PC-3 (cell line): ENCODE measurements at regions not wholly inside any gene's neighbourhood (a gene's known extent, or its start where the extent isn't known, plus 50 kb on each side); places are given as distances from the start of the nearest gene placed in this dataset.

ENCODE experiments used
- EZH2 ChIP-seq: fragments of 300-600 bp; sonication (generic); IDR thresholded peaks from one replicate; pipeline ENCODE4 v1.6.1; 2017; ENCODE audit warnings: antibody characterized with exemption, mild to moderate bottlenecking, low read length; ENCODE audit not compliant: unreplicated experiment
- EZH2phosphoT487 ChIP-seq: fragments of 300-600 bp; sonication (generic); IDR thresholded peaks from 2 replicates; pipeline ENCODE4 v1.6.1; 2018; ENCODE audit warnings: mild to moderate bottlenecking, antibody characterized with exemption, low read length, borderline replicate concordance
- TF ChIP-seq, protein P1 (sequence below): fragments of 300-600 bp; sonication (generic); conservative IDR thresholded peaks from 2 replicates; pipeline ENCODE4 v1.5.1; 2017; ENCODE audit warnings: antibody characterized with exemption, low read depth, mild to moderate bottlenecking, low read length

DNA sequence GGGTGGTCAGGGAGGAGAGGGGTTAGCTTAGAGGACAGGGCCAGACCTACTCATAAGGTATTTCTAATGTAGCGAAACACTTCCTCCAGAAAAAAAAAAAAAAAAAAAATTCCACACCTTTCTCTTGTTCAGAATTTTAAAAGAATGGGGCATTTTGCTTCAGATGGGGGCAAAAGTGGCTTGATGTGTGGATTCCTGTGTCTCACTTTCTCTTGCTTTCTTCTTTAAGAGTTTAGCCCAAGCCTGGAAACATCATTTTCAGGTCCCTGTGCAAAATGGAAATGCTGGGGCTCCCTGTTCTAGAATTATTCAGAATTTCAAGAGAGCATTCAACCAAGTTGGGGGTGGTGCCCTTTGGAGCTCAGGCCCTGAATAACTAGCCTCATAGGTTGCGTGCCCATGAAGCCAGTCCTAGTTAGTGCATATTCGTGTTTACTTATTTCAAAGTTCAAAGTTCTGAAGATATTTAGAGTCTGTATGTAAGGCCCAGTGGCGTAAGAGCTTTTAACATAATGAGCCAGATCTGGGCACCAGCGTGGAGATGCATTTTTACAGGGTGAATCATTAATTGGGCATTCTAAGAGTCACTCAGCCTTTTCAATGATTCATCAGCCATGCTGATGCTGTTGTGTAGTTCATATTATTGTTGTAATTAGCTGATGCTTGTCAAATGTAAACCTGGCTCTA, 104.5 kb downstream of the RPLP1 start:
- TF ChIP-seq, protein P1, sequence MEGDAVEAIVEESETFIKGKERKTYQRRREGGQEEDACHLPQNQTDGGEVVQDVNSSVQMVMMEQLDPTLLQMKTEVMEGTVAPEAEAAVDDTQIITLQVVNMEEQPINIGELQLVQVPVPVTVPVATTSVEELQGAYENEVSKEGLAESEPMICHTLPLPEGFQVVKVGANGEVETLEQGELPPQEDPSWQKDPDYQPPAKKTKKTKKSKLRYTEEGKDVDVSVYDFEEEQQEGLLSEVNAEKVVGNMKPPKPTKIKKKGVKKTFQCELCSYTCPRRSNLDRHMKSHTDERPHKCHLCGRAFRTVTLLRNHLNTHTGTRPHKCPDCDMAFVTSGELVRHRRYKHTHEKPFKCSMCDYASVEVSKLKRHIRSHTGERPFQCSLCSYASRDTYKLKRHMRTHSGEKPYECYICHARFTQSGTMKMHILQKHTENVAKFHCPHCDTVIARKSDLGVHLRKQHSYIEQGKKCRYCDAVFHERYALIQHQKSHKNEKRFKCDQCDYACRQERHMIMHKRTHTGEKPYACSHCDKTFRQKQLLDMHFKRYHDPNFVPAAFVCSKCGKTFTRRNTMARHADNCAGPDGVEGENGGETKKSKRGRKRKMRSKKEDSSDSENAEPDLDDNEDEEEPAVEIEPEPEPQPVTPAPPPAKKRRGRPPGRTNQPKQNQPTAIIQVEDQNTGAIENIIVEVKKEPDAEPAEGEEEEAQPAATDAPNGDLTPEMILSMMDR: no peak
- TF ChIP-seq EZH2 (no peak), EZH2phosphoT487 (no peak)
